Gastrocnemius medialis (tissue), 4 donors: ENCODE measurements at regions not wholly inside any gene's neighbourhood (a gene's known extent, or its start where the extent isn't known, plus 50 kb on each side); places are given as distances from the start of the nearest gene placed in this dataset.

Source experiments
- CTCF ChIP-seq, 5 experiments: fragments of 450-650 bp in 3 of 5; fragments of 200-600 bp in 2 of 5; sonication (generic) in 2 of 5; IDR thresholded peaks in 4 of 5; conservative IDR thresholded peaks in 1 of 5; 1 replicate in 4 of 5; 2 replicates in 1 of 5; pipeline ENCODE4 v1.5.1; 2016 to 2019; ENCODE audit warnings: antibody characterized with exemption in 5 of 5, mild to moderate bottlenecking in 3 of 5, moderate library complexity in 3 of 5
- POLR2A ChIP-seq, 2 donors: fragments of 450-650 bp; IDR thresholded peaks; one replicate each; pipeline ENCODE4 v1.6.1; 2017; ENCODE audit warnings: antibody characterized with exemption in 2 of 2, mild to moderate bottlenecking in 2 of 2, moderate library complexity in 2 of 2

- TF ChIP-seq POLR2A (IDR thresholded peaks at IDR 0.05) (no peak), CTCF (IDR thresholded peaks at IDR 0.05 in 4 of 5, conservative IDR thresholded peaks at IDR 0.05 in 1 of 5) (no peak)
Measured at GRCh38 chr5:118310401-118310800, 677.9 kb downstream of the DTWD2 start.
